ENCODE measurements at regions not wholly inside any gene's neighbourhood (a gene's known extent, or its start where the extent isn't known, plus 50 kb on each side); places are given as distances from the start of the nearest gene placed in this dataset.
"Not testable (repeated sequence)": the region's sequence is repeated elsewhere in the genome, so short reads cannot be mapped to it uniquely, and the experiment has no call there.

- no peak for DNase-seq
Observed at GRCh38 chr5:104904561-104904960, 1342.0 kb upstream of the NUDT12 start.

- DNase-seq: no peak
Observed at GRCh38 chr5:104903941-104904340, 1341.4 kb upstream of the NUDT12 start.

DNA sequence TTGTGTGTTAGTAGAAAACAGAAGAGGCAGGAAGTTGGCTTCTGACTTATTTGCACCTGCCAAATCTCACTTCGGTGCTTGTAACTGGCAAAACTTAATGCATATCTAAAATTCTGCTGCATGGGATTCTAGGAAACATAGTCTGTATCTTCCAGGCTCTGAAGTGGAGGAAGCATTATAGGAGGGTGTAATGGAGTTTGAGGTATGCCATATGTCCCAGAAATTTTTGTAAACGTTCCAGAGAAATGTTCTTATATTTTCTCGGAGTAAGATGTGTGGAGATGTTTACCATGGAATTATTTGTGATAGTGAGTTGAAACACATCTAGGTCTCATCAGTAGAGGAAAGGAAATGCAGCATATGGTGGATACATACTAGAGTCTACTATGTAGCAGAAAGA, 1329.0 kb upstream of the NUDT12 start:
- DNase-seq: no peak

DNA sequence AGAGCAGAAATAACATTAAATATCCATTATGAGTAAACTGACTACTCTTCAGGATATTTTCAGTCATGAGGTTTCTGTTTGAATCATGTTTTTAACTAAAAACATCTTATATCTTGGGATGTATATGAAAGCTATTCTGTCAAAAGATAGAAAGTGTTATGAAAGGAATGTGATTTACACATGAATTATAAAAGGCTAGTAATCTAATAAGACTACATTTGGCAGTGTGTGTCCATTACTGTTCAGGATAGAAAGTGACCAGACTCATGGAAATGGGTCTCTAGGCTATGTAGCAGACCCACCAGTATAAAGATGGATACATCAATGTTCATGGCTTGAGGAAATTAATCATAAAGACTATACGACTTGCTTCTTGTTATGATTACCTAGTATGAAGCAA, 1328.2 kb upstream of the NUDT12 start:
- no peak for DNase-seq

GRCh38 chr5:104859437-104859836, 1296.8 kb upstream of the NUDT12 start:
- no peak for DNase-seq

GRCh38 chr5:104852099-104852498, 1289.5 kb upstream of the NUDT12 start:
- not testable (repeated sequence) for DNase-seq

DNA sequence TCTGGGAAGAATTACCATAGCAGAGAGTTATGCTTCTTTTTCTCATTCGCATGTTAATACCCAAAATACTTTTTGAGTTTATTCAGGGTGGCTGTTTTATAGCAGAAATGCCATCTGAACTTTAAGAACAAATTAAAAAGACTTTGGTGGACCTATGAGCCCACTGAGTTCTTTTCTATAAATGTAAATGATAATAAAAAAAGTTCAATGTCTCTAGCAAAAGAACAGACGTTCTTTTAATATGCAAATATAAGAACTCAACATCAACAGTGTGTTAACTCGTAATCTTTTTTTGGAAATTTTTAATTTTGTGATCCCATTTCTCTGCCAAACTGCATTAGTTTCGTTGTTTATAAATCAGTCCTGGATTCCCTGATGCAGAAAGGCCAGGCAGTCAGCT, 1283.0 kb upstream of the NUDT12 start:
- DNase-seq: no peak

DNA sequence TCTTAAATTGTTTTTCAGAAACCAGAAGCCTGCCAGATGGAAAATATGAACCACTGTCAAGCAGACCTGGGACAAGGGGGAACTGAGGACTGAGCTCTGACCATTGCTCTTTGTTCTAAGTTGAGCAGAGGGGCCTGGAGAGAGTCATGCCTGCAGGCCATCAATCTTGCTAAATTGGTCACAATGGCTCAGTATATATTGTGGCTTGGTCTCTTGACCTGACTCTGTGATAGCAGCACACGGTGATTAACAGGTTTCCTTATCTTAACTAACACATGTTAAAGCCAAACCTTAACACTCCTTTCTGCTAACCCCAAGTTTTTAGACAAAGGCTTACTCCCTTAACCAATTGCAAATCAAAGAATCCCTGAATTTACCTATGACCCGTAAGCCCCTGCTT, 1281.2 kb upstream of the NUDT12 start:
- DNase-seq: no peak

- DNase-seq: no peak
Observed at GRCh38 chr5:104840284-104840683, 1277.7 kb upstream of the NUDT12 start.

DNA sequence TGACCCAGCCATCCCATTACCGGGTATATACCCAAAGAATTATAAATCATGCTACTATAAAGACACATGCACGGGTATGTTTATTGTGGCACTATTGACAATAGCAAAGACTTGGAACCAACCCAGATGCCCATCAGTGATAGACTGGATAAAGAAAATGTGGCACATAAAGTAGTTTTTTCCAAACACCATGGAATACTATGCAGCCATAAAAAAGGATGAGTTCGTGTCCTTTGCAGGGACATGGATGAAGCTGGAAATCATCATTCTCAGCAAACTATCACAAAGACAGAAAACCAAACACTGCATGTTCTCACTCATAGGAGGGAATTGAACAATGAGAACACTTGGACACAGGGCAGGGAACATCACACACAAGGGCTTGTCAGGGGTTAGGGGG, 1268.9 kb upstream of the NUDT12 start:
- DNase-seq: not testable (repeated sequence)

GRCh38 chr5:104821606-104822005, 1259.0 kb upstream of the NUDT12 start:
- no peak for DNase-seq

DNA sequence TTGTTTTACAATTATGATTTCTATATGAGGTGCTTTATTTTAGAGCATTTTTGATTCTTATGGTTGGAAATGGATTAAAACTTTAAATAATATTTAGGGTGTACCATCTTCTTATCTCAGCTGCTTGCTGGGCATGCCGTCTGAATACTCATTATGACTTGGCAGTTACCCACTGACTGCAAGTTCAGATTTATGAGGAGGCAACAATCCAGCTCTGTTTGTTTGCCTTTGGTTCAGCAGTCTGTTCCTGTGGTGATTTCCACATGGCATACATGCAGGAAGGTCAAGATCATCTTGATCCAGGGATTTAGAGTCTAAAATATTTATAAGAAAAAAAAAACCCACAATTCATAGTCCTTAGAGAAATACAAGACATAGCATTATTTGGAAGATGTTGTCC, 1254.5 kb upstream of the NUDT12 start:
- DNase-seq: no peak

DNA sequence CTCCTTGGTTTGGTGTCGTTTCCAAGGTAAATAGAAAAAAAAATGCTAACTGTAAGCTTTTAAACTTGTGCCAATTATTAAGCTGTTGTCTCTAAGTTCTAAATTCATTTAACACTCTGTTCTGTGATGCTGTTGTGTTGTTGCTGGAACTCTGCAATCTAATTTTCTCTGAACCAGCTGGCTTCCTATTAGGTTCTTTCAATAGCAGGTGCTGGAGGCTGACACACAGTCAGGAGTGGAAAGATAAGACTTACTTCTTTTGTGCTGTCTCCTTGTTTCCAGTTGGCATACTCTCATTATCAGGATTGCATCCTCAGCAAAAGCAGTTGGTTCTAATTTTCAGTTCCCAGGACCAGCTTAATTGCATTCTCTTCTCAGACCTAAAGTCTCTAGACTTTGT, 1252.6 kb upstream of the NUDT12 start:
- DNase-seq: no peak

GRCh38 chr5:104800440-104801048, 1238.0 kb upstream of the NUDT12 start:
- no peak for DNase-seq

DNA sequence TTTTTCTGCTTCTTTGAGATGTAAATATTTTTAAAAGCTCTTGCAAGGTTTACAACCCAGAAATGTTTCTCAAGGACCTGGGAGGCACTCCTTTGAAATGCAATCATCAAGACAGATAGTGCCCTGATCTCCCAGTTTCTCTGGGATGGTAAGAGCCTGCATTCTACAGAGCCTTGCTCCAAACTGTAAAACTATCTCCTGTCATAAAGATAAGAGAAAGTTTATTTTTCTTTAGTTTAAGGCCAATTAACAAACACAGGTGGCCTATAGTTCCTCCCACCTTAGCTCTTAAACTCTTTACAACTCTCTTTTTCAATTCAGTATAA, 1231.1 kb upstream of the NUDT12 start:
- DNase-seq: no peak

DNA sequence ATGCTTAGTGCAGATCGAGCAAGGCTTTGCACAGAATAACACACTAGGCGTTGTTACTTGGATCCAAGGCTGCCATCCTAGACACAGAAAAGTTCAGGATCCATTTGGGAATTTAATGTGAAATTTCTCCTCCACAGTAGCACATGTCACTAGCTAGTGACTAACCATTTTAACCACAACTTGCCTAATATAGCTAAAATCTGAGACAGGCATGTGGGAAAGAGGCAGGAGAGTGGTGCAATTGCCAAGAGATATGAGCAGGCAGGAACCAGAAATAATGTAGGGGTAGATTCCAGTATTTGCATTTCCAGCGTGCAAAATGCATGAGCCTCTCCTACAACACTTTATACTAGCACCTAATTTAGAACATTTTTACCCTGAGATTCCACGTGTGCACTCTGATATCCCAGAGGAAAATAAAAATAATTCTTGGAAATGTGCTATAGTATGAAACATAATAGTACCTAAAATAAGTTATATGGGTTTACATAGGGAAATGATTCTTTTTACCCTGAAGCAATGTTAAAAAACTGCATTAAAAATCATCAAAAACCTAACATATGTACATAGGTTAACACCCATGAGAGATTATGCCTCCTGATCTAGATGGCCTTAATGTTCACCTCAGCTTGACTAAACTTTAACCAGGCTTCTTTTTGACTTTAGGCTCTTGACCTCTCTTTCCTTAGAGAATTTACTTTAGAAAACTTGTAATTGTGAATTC, 1230.6 kb upstream of the NUDT12 start:
- DNase-seq: no peak

DNA sequence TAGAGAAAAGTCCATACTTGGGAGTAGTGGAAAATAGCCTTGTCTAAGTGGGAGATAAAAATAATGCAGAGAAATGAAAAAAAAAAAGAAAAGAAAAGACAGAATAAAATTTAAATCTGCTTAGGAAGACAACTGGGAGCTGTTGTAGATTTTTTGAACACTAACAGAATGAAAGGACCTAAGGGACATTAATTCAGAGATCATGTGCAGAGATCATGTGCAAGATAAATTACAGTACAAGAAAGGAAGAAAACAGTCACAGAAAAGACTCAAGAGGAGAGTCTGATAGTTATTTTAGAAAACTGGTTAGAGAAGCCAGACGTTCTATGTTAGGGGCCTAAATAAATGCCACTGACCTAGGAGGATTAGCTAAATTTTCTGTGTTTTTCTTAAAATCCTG, 1226.8 kb upstream of the NUDT12 start:
- no peak for DNase-seq

- DNase-seq: no peak
Observed at GRCh38 chr5:104785097-104785496, 1222.5 kb upstream of the NUDT12 start.

DNA sequence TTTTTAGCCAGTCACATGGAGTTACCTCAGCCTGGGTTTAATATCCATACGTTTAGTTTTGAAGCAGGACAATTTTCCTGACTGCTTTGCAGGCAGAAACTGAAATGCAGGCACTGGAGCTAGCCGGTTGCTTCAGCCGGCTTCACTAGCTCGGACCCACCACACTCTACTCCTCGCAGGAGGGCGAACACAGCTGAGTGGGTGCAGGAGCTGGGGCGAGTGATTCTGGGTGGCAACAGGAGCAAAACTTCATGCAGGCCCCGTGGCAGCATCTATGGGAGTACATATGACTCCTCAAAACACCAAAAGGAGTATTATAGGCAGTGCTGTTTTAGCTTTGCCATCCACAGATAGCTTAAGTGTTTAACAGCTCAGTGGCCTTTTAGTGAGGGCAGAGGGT, 1211.8 kb upstream of the NUDT12 start:
- DNase-seq: no peak

DNA sequence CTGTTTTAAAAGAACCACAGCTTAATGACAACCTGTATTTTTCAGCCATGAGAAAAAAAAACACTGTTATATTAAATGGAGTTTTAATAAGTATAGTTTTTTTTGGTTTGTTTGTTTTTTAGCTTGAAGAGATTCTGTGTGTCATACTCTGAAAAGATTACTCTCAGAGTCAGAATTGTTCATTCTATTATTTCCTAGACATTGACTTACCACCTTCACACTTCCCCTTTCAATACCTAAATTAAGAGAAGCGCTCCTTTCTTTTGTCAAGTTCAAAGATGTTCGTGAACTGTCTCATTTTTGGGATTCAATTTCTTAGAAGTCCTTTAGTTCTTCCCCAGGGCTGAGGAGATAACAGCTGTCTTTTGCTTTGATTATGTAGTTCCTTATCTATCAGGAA, 1201.6 kb upstream of the NUDT12 start:
- no peak for DNase-seq

- no peak for DNase-seq
Observed at GRCh38 chr5:104763216-104763615, 1200.6 kb upstream of the NUDT12 start.

DNA sequence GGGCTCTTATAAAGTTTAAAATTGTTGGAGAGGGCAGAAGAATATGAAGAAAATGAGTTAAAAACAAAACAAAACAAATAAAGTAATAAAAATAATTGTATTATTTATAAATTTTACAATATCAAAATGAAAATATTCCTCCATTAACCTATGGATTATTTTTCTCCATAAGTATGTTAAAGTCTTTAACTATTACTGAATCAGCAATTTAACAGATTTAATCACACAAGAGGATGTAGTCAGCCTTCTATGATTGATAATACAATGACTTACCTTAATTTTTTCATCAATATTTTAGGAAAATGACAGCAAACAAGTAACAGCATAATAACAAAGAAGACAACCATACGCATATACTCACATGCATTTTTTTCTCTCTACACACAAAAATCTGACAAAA, 1195.3 kb upstream of the NUDT12 start:
- DNase-seq: no peak

- DNase-seq: no peak
Observed at GRCh38 chr5:104755806-104756205, 1193.2 kb upstream of the NUDT12 start.

DNA sequence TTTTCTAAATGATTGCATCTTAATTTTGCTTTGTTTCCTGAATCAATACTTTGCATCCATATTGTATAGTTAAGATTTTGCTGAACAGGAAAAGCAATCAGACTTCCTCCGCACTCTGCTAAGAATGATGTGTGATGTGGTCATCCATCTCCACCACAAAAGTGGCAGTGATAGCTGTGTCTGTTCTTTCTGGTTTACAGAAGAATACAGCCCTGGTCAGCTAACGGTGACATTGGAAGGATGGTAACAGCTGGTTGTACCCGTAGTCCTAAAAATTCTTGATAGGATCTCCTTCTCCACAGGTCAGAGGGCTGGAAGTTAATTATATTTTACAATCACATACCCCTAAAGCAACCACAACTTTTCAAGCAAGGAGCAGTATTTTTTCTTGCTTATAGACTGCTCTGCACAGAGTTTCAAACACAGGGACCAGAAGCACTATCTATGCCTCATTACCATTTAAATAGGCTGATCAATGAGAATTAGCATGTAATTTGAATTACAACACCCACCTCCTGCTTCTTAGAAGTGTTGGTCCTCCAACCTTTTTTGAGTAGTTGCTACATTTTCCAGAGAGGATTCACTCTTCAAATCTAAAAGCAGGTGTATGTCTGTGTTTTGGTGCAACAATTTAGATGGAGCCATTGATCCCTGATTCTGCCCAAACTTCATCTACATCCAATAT, 1191.9 kb upstream of the NUDT12 start:
- no peak for DNase-seq

DNA sequence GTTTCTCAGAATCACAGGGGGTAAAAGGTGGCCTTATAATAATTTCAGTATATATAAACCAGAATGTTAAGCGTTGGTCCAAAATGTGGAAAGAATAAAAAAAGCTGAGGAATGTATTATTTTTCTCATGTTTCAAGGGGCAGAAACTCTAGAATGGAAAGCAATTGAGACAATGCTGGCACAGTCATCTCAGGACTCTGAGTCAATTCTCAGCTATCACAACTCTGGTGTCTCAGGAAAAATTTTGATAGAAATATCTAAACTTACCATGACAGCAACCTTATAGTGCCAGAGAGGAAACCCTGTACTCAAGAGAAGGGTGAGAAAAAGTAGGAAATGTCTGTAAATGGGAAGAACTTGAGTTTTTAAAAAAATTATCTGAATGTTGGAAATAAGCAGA, 1189.4 kb upstream of the NUDT12 start:
- no peak for DNase-seq

All from activated CD8-positive, alpha-beta memory T cell treated with anti-CD3 and anti-CD28 coated beads, Interleukin-2, amount 50 U/mL, for 48 hours (primary cell).